Brain microvascular endothelial cell (primary cell): ENCODE measurements at regions not wholly inside any gene's neighbourhood (a gene's known extent, or its start where the extent isn't known, plus 50 kb on each side); places are given as distances from the start of the nearest gene placed in this dataset.
A peak's percentile ranks its signal among the peaks of the same experiment; 100 is the strongest.

Source experiments
- DNase-seq: peaks from one replicate; pipeline ENCODE4 v3.0.0-alpha.2; 2020
- H3K27ac ChIP-seq: fragments of 250-450 bp; sonication (Bioruptor Pico); 2 replicates; pipeline ENCODE4 v1.5.1; 2020; ENCODE audit warnings: mild to moderate bottlenecking, moderate library complexity
- H3K27me3 ChIP-seq: fragments of 250-450 bp; sonication (Bioruptor Pico); replicated peaks from 2 replicates; pipeline ENCODE4 v1.5.1; 2020; ENCODE audit warnings: mild to moderate bottlenecking
- H3K36me3 ChIP-seq: fragments of 250-450 bp; sonication (Bioruptor Pico); replicated peaks from 2 replicates; pipeline ENCODE4 v1.5.1; 2020; ENCODE audit warnings: mild to moderate bottlenecking
- H3K4me3 ChIP-seq: 2 replicates; pipeline ENCODE4 v1.5.1; 2011; ENCODE audit warnings: low read depth, mild to moderate bottlenecking, control low read depth, low read length, moderate library complexity
- CTCF ChIP-seq: IDR thresholded peaks from 2 replicates; pipeline ENCODE4 v1.5.1; 2011; ENCODE audit warnings: low read depth, mild to moderate bottlenecking, moderate library complexity, low read length, control low read depth, inconsistent platforms; ENCODE audit errors: missing control alignments
- in situ Hi-C: cut with HindIII; loops from 2 replicates; pipeline ENCODE4 v1.10.0; 2017; ENCODE audit warnings: low sequenced_read_pairs, low pct_ligation_motif_present

GRCh38 chr1:187921426-187921825, 1092.7 kb downstream of the PLA2G4A start:
- H3K27me3 ChIP-seq = no peaks in the 10 kb centered on the region
- in situ Hi-C loops = no loop called here
- no peak for DNase-seq
- no peak for TF ChIP-seq CTCF
- H3K27ac ChIP-seq = no peak overlapping the region
- no peak overlapping the region for H3K4me3 ChIP-seq
- no peaks in the 10 kb centered on the region for H3K36me3 ChIP-seq

DNA sequence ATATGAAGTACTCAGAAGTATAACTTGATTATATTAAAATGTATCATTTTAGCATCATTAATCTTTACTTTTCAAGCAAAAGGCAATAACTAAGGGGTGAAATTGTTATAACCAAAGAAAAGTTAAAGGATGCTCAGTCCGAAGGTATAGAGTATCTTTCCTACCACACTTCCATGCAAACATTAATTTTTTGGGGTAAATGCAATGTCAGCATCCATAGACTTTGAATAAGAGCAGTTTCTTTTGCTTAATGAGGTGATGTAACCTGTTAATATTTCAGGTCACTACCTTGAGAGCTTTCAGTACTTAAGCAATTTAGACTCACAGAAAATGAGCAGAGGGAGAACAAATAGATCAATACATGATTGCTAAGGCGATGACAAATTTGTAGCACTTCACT, 1093.5 kb downstream of the PLA2G4A start:
- in situ Hi-C loops = no loop called here
- no peak for DNase-seq
- Histone ChIP-seq H3K36me3 (no peaks in the 10 kb centered on the region), H3K4me3 (no peak overlapping the region), H3K27ac (no peak overlapping the region), H3K27me3 (no peaks in the 10 kb centered on the region)
- no peak for TF ChIP-seq CTCF

GRCh38 chr1:187924252-187924651, 1095.5 kb downstream of the PLA2G4A start:
- no peak for TF ChIP-seq CTCF
- no peak for DNase-seq
- Histone ChIP-seq H3K4me3 (no peak overlapping the region), H3K27ac (no peak overlapping the region), H3K36me3 (no peaks in the 10 kb centered on the region), H3K27me3 (no peaks in the 10 kb centered on the region)
- in situ Hi-C loops = no loop called here

DNA sequence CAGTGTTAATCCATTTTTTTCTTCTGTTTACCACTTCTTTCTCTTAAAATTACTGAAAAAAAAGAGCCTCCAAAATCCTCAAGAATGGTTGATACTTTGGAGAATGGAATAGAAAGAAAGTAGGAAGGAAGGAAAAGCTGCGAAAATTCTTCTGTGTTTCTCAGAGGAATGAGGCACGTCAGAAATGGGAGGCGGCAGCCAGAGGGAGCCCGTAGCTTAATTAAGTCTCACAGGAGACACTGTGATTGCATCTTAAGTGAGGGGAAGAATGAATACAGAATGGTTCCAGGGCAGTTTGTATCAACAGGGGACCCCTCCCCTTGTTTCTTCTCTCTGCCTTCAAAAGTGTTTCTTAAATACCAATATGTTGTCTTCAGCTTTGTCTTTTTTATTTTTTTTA, 1099.5 kb downstream of the PLA2G4A start:
- Histone ChIP-seq H3K27me3 (no peaks in the 10 kb centered on the region), H3K4me3 (no peak overlapping the region), H3K36me3 (no peaks in the 10 kb centered on the region), H3K27ac (no peak overlapping the region)
- TF ChIP-seq CTCF = peak; percentile 75
- peak; percentile 48 for DNase-seq
- in situ Hi-C loops = no loop called here

DNA sequence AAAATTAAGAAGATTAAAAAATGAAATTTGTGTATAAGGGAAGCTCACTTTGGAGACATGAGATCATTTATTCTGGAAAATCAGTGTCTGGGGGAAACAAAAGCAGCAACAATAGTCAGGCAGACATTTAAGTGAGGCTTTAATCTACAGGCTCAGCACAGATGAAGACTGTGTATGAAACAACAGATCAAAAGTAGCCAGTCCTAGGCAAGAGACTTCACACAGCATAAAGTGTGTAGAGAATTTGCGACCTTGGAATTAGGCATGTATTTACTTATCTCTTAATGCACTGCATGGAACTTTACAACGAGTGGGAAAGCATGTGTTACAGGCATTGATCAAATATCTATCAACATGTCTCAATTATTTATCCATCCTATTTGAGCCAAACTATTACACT, 1099.9 kb downstream of the PLA2G4A start:
- Histone ChIP-seq H3K27ac (no peak overlapping the region), H3K27me3 (no peaks in the 10 kb centered on the region), H3K36me3 (no peaks in the 10 kb centered on the region), H3K4me3 (no peak overlapping the region)
- no peak for TF ChIP-seq CTCF
- in situ Hi-C loops = no loop called here
- no peak for DNase-seq

- H3K27ac ChIP-seq = no peak overlapping the region
- H3K27me3 ChIP-seq = no peaks in the 10 kb centered on the region
- in situ Hi-C loops = no loop called here
- no peaks in the 10 kb centered on the region for H3K36me3 ChIP-seq
- TF ChIP-seq CTCF = no peak
- H3K4me3 ChIP-seq = no peak overlapping the region
- no peak for DNase-seq
Measured at GRCh38 chr1:187931776-187932175, 1103.0 kb downstream of the PLA2G4A start.
